MCF 10A (cell line): ENCODE measurements at regions not wholly inside any gene's neighbourhood (a gene's known extent, or its start where the extent isn't known, plus 50 kb on each side); places are given as distances from the start of the nearest gene placed in this dataset.

Experiments
- BruUV-seq: library from RNA; stranded (reverse); fragments of 400-500 nt; replicated peaks from 2 replicates; lab custom pipeline; 2021; lab: Mats Ljungman, UMichigan
- CTCF ChIA-PET: fragments of 300-600 bp; sonication (Branson Sonifier 250); formaldehyde crosslinking; extraction: SDS; loops from one replicate; lab custom pipeline; 2021; ENCODE audit warnings: antibody characterized with exemption, inconsistent platforms; lab: Yijun Ruan, JAX
- POLR2A ChIA-PET: fragments of 300-600, 350-650 bp; sonication (Branson Sonifier 250); formaldehyde crosslinking; extraction: SDS; loops from one replicate; lab custom pipeline; 2020; ENCODE audit warnings: antibody characterized with exemption, inconsistent platforms; lab: Yijun Ruan, JAX
- DNase-seq: peaks from one replicate; pipeline ENCODE4 v3.0.0-alpha.2; 2018; ENCODE audit not compliant: unreplicated experiment
- H3K27ac Mint-ChIP-seq: one replicate; pipeline ENCODE4 v1.8.0; 2022; ENCODE audit warnings: mild to moderate bottlenecking, low read depth, mixed read lengths; ENCODE audit not compliant: unreplicated experiment
- H3K27me3 Mint-ChIP-seq: one replicate; pipeline ENCODE4 v1.8.0; 2022; ENCODE audit warnings: mixed read lengths; ENCODE audit not compliant: insufficient read depth, unreplicated experiment
- H3K36me3 Mint-ChIP-seq: one replicate; pipeline ENCODE4 v1.8.0; 2022; ENCODE audit warnings: mild to moderate bottlenecking, moderate library complexity, mixed read lengths; ENCODE audit not compliant: insufficient read depth, unreplicated experiment
- H3K4me1 Mint-ChIP-seq: one replicate; pipeline ENCODE4 v1.8.0; 2022; ENCODE audit warnings: mixed read lengths; ENCODE audit not compliant: insufficient read depth, unreplicated experiment
- H3K4me3 Mint-ChIP-seq: one replicate; pipeline ENCODE4 v1.8.0; 2022; ENCODE audit warnings: mild to moderate bottlenecking, moderate library complexity, mixed read lengths; ENCODE audit not compliant: unreplicated experiment
- H3K9me3 Mint-ChIP-seq: one replicate; pipeline ENCODE4 v1.8.0; 2022; ENCODE audit warnings: mixed read lengths; ENCODE audit not compliant: unreplicated experiment
- intact Hi-C: fragments of 100-400 bp; cut with micrococcal nuclease; formaldehyde crosslinking; loops from 2 replicates; pipeline ENCODE4 v1.14.1; 2022
- TF ChIP-seq, protein P1 (sequence below): fragments of 200-600 bp; IDR thresholded peaks from one replicate; pipeline ENCODE4 v1.8.0; 2022; ENCODE audit warnings: antibody characterized with exemption, mild to moderate bottlenecking; ENCODE audit not compliant: unreplicated experiment

DNA sequence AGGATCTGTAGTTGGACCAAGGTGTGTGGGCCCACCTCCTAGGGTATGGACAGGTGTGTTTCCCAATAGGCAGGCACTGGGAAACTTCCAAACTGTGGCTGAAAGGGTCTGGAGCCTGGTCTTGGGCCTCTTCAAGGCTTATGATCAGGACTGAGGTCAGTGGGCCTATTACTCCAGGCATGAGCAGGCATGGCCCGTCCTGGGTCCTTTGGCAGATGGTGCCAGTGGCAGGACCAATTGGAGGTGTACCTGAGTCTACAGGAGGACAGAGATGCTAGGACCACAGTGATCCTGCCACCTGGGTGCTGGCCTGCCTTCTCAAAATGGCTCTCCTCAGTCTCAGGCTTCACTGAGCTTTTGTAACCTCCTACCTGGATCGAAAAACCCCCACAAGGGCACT is 95.4 kb downstream of the RAB18 start:
- Mint-ChIP-seq H3K4me3 (no peak overlapping the region), H3K27me3 (no peaks in the 10 kb centered on the region), H3K9me3 (peaks cover 13% of the 10 kb centered on the region), H3K4me1 (no peaks in the 10 kb centered on the region), H3K36me3 (no peaks in the 10 kb centered on the region), H3K27ac (no peak overlapping the region)
- intact Hi-C loops, result no loop called here
- TF ChIP-seq, protein P1, sequence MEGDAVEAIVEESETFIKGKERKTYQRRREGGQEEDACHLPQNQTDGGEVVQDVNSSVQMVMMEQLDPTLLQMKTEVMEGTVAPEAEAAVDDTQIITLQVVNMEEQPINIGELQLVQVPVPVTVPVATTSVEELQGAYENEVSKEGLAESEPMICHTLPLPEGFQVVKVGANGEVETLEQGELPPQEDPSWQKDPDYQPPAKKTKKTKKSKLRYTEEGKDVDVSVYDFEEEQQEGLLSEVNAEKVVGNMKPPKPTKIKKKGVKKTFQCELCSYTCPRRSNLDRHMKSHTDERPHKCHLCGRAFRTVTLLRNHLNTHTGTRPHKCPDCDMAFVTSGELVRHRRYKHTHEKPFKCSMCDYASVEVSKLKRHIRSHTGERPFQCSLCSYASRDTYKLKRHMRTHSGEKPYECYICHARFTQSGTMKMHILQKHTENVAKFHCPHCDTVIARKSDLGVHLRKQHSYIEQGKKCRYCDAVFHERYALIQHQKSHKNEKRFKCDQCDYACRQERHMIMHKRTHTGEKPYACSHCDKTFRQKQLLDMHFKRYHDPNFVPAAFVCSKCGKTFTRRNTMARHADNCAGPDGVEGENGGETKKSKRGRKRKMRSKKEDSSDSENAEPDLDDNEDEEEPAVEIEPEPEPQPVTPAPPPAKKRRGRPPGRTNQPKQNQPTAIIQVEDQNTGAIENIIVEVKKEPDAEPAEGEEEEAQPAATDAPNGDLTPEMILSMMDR, result no peak
- CTCF ChIA-PET, result no interaction called here
- POLR2A ChIA-PET, result interaction anchor here (0.6 kb wide), 1 partner anchor 9 kb away, joined by 3 read pairs; no protein-coding TSS in a partner anchor
- DNase-seq, result no peak
- BruUV-seq, result no TSS peak

GRCh38 chr10:27600930-27601329 is 96.8 kb downstream of the RAB18 start:
- intact Hi-C loops, result no loop called here
- Mint-ChIP-seq H3K27me3 (no peaks in the 10 kb centered on the region), H3K9me3 (peaks cover 15% of the 10 kb centered on the region), H3K36me3 (no peaks in the 10 kb centered on the region), H3K4me1 (no peaks in the 10 kb centered on the region), H3K27ac (no peak overlapping the region), H3K4me3 (no peak overlapping the region)
- POLR2A ChIA-PET, result interaction anchor here (0.6 kb wide), 1 partner anchor 601 kb away, joined by 3 read pairs; no protein-coding TSS in a partner anchor
- no peak for DNase-seq
- TF ChIP-seq, protein P1, result no peak
- BruUV-seq, result no TSS peak
- CTCF ChIA-PET, result no interaction called here

DNA sequence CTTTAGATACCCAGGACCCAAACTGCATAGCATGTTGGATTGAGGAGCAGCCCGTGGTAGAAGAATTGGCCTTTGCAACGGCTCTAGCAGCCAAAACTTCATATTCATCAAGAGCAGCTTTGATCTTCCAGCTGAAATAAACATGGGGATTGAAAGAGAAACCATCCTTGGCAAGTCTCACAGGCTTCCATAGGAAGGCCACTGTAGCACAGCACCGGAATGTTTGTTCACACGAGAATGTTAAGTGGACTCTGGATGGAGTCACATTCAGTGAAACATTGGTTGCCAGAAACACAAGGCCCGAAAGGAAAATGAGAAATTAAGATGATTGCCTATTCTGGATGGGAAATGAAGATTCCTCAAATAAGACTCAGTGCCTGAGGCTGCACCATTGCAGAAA is 97.4 kb downstream of the RAB18 start:
- intact Hi-C loops, result no loop called here
- Mint-ChIP-seq H3K4me3 (no peak overlapping the region), H3K36me3 (no peaks in the 10 kb centered on the region), H3K27me3 (no peaks in the 10 kb centered on the region), H3K27ac (no peak overlapping the region), H3K9me3 (peaks cover 10% of the 10 kb centered on the region), H3K4me1 (no peaks in the 10 kb centered on the region)
- BruUV-seq, result no TSS peak
- TF ChIP-seq, protein P1, result no peak
- DNase-seq, result no peak
- ChIA-PET CTCF (no interaction called here), POLR2A (no interaction called here)

DNA sequence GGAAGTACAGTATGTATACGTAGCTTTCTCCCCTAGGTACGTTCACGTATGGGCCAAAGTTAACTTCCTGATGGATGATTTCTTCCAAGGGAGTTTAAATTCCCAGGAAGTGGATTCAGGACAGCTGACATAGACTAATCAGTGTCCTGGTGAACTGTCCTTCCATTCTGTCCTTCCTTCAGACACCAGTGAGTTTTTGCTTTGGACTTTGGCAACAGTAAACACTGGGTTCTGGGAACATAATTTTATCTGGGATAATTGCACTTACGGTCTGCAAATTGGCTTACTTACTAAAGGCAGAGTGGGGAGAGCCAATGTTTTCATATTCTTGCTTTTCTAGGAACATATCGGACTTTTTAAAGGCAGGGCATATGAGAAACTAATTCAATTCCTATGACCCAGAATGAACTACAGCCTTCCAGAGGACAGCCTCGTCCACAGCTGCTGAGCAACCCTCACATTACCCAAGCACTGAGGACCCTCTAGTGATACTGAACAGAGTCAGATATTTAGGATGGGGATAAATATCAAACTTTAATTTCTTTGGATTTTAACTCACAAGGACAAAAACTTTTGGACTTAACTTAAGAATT is 97.9 kb downstream of the RAB18 start:
- Mint-ChIP-seq H3K27ac (no peak overlapping the region), H3K4me1 (no peaks in the 10 kb centered on the region), H3K27me3 (no peaks in the 10 kb centered on the region), H3K4me3 (no peak overlapping the region), H3K36me3 (no peaks in the 10 kb centered on the region), H3K9me3 (peaks cover 7% of the 10 kb centered on the region)
- TF ChIP-seq, protein P1, result no peak
- DNase-seq, result no peak
- no TSS peak for BruUV-seq
- POLR2A ChIA-PET, result no interaction called here
- CTCF ChIA-PET, result no interaction called here
- intact Hi-C loops, result no loop called here
